GM18907 (cell line): ENCODE measurements at regions not wholly inside any gene's neighbourhood (a gene's known extent, or its start where the extent isn't known, plus 50 kb on each side); places are given as distances from the start of the nearest gene placed in this dataset.

ENCODE experiments used
- ATAC-seq: cut with Tn5 transposase; IDR thresholded peaks from one replicate; pipeline ENCODE4 v1.9.1; 2021; ENCODE audit warnings: mild to moderate bottlenecking, moderate library complexity; ENCODE audit not compliant: unreplicated experiment

DNA sequence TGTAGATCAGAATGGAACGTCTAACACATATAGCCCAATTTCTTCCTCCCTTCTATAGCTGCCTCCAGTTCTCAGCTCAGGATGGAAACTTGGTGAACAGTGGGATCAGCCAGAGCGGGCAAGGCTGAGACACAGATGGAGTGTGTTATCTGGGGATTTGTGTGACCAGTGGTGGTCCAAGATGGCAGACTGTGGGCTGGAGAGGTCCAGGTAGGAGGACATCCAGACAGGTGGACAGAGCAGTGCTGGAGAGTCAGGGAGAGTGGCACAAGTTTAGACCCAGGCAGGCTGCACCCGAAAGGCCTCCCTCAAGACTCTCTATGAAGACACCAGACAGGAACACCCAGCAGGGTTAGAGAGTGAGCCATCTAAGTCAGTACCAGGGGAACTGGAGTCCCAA lies 116.1 kb upstream of the CPSF6 start:
- ATAC-seq: no peak

DNA sequence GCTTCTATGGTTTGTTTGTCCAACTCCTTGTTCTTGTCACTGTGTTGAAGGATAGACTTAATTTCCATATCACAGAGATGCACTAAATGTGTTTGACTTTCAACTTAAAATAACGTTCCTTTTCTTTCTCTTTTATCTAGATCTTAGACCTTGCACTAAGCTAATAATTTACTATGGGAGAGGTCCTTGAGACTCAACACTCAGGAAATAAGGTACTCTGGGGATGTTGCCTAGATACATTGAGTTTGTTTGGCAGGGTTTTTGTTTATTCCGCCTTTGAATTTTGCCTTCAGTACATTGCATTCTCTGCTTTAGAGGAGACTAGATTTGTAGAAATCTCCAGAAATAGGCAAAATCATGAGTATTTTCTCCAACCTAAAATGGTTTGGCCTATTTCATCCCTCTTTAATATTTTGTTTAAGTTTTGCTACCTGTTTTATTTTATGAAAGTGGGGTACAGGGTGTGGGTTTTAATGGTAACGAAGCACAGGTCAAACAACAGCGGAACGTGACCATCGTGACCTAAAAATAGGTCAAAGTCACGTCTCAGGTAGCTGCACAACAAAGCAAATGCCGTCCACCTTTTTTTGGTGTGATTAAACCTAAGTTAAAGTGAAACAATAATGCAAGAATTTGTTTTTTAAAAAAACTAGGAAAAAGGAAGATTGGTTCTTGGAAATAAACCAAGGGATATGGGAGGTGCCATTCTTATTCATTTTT lies 115.3 kb upstream of the CPSF6 start:
- no peak for ATAC-seq

DNA sequence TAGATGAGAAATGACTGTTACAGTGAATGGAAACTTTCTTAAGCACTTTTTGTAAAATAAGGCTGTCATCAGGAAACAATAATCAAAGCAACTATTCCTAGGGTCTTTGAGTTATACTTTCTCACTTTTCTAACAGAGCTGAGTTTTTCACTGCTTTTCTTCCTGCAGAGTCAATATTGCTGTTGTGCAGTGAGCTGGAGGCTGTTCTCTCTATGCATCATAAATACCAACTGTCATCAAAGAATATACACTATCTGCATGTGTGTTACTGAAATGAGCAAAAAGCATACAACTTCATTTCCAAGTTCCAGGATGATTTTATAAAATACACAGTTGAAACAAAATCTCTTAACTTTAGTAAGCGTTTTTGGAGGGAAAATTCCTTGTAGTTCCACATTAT lies 110.4 kb upstream of the CPSF6 start:
- ATAC-seq: no peak

DNA sequence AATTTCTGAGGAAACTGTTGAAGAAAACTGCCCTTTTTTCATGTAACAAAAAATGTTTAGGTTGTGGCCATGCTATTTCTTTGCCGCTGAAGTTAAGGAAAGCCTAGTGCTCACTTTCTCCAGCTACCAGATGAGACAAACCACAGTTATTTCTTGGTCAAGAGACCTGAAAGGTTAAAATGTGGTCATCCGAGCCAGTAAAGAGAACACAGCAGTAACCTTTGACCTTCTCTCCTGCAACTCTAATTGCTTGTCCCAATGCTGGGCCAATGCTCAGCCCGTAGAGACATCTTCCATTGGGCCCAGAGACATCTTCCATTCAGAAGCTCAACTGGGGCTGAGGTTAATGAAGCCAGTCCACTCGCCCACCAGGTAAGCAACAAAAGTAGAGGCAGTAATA lies 109.8 kb upstream of the CPSF6 start:
- ATAC-seq: no peak

DNA sequence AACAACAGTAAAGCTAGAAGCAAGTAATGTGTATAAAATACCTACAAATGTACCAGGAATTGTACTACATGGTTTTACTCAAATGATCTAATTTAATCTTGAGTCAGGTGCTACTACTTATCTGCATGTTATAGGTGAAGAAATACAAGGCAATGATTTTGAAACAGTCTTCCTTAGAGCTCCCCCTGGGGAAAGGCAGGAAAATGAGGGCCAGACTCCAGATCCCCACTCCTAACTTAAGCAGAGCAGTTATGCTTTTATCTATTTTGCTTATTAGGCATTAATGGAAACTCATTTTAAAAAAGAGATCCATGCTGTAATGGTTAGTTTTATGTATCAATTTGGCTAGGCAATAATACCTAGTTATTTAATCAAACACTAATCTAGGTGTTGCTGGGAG lies 109.3 kb upstream of the CPSF6 start:
- no peak for ATAC-seq

DNA sequence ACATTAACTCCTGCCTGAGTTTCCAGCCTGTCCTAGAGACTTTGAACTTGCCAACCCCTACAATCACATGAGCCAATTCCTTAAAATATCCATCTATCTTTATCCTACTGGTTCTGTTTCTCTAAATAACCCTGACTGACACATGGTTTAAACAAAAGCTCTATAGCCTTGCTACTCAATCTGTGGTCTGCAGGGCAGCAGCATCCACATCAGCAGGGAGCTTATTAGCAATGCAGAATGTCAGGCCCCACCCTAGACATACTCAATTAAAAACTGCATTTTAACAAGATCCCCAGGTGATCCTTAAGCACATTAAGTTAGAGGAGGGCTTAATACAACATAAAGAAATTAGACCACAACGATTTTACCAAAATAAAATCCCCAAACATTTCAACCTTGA lies 108.3 kb upstream of the CPSF6 start:
- ATAC-seq: no peak

DNA sequence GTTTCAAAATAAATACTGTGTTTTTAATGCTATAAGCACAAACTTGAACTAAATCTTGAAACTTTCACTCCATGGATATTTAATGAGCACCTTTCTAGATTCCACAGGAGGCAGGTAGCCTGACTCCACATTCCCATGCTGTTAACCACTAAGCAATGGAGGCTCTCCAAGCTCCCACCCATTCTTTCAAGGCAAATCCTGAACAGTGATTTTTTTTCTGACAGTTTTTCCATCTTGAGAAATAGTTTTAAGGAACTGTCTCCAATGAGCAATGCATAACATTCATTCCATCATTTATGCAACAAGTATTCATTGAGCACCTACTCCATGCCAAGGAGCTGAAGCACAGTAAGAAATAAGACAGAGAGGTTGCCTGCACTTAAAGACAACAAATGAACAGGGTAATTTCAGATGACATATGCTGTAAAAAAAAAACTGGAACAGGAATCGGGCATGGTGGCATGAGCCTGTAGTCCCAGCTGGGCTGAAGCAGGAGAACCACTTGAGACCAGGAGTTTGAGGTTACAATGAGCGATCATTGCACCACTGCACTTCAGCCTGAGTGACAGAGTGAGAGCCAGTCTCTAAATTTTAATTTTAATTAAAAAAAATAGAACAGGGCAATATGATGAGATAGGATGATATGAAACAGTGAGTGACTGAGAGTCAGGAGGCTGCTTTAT lies 102.3 kb upstream of the CPSF6 start:
- ATAC-seq: no peak

DNA sequence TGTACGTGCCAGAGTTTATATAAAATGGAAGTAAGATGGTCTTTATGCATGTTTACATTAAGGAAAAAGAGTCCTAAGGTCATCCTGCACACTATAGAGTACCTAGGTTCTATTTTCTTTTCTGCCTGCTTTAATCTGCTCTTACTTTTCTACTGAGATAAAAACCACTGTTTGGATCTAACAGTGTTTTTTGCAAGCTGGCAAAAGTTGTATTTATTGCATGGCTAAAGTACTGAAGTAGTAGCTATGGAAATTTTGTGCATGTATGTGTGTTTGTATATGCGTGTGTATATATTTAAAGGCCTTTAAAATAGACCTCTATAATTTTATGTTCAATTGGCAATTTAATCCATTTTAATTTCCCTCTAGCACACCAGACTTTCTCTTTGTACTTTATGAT lies 98.3 kb upstream of the CPSF6 start:
- ATAC-seq: no peak

DNA sequence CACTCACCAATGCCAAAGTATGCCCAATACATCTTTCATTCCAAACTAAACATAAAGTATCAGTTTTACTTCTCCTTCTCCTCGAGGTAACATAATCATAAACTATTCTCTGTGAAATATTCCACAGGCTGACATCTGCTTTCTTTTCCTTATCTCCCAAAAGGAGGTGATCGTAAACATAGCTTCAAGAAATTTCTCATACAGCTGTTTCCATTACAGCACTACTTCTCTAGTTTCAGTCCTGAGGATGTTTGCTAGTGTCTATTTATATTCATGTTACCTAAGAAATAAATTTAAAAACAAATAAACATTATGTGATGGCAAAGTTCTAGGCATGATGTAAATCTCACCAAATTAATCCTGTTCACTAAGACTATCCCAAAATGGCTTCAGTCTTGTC lies 90.1 kb upstream of the CPSF6 start:
- no peak for ATAC-seq

DNA sequence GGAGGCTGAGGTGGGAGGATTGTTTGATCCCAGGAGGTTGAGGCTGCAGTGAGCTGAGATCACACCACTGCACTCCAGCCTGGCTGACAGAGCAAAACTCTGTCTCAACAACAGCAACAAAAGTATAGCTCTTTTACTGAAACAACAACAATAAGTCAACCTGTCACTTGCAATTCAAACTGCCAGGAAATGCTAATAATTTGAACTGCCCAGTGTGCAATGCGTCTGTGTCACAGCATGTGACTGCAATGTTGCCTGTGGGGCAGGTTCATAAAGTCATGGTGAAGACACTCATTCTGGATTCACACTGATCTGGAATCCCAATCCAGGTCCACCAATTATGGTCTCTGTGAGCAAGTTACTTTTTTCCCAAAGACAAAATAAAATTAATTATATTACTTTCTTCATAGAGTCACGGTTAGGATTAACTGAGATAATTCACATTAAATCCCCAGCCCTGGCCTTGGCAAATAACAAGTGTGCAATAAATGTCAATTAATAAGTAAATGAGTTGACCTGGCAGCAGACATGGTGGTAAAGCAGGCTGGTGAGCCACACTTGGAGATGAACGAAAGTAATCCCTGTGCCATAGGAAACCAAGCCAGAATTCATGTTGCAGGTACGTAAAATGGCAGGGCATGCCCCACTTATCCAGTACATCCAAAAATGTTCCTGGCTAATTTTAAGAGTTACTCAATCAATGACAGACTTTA lies 89.1 kb upstream of the CPSF6 start:
- no peak for ATAC-seq

DNA sequence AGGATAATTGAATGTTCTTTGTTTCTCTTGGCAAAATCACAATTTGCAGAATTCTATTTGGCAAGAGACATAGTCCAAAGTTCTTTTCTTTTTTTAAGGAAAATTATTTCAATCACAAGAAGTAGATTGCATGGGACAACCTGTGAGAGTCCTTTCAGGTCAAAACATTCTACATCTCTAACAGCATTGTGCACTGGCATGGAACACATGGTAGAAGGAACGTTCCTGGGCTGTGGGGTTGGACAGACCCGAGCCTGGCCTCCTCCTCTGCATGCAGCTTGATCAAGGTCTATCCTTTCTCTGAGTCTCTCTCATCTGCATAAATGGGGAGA lies 88.6 kb upstream of the CPSF6 start:
- ATAC-seq: no peak

DNA sequence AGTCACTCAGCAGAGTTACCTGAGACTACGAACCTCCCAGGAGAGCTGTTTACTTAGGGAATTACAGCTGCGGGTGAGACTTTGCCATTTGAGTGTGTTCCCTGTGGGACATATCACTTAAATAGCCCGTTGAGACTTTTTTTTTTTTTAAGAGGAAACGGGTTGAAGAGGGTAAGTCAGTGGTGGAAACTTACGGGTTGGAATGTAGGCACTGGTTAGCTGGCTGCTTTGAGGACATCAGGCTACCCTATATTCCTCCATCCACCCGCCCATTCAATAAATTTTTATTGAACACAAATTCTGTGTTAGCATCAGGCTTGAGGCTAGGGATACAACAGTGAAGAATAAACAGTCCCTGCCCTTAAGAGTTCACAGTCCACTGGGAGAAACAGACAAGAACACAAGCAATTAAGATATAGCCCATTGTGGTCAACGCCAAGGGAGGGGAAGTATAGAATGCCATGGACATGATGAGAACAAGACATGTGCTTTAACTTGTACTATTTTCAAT lies 88.1 kb upstream of the CPSF6 start:
- ATAC-seq: no peak

DNA sequence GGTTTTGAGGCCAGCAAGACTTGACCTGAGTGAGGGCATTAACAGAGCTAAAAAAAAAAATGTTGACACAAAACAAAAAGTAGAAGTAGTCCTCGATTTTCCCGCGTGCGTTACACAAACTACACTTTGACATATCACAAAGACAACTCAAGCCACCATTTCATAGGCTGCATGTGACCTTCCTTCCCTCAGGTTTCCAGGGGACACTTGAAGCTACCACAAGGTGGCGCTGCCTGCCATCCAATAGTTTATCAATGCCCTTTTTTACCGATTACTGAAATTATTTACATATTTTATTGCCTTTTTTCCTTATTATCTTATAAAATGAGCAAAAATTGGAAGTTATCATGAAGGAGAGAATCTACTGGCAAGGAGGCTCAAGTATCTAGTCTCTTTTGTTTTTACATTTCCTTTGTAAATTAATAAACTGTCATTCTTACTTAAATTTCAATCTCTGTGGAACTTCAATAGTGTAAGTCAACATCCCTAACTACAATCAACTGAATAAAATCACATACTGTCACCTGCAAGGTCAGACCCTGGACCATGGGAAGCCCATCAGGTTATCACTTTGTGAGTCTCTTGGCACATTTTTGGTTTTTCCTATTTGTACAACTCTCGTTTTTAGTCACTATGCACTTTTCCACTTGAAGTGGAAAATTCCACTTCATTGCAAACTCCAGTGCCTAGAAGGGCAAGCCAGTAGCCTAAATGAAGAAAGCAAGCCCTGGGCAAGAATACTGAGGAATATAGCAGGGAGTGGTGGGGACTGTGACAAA lies 84.6 kb upstream of the CPSF6 start:
- ATAC-seq: peak; percentile 62

DNA sequence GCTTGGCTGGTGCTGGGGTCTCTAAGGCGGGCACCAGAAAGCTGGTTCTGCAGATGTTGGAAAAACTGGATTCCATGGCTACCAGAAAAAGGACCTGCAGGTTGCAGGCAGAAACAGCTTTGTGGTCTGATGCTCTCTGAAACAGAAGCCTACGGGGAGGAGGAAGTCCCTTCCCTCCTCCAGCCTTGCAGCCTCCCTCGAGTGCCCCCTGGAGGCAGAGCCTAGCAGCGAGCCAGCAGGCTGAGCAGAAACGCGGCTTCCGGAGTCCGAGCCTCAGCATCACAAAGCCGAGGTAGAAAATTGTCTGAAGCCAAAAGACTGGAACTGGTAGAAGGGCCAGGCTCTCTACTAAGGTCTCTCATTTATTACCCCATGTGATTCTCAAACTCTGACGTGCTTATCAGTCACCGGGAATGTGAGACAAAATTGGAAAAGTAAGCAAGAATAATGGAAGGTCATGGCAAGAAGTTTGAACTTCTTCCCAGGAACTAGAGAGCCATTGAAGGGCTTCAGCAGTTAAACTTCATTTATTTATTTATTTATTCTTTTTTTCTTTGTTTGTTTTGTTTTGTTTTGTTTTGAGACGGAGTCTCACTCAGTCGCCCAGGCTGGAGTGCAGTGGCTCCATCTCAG lies 82.2 kb upstream of the CPSF6 start:
- peak; percentile 93 for ATAC-seq

DNA sequence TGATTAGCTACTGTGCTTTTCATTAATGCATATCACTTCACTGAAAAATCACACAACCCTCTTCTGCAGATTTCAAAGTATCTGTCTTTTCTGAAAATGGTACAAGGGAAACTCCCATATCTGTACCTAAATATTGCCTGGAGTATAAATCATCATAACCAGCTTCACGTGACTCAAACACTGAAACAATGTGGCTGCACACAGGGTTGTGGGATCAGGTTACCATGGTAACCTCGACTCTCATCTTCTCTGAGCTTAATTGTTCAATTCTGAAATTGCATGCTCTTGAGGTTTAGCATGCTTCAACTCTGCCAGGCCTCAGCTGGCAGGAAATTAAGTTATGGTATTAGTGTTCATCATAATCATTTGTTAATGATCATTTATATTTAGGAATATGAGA lies 77.5 kb upstream of the CPSF6 start:
- ATAC-seq: peak; percentile 83

DNA sequence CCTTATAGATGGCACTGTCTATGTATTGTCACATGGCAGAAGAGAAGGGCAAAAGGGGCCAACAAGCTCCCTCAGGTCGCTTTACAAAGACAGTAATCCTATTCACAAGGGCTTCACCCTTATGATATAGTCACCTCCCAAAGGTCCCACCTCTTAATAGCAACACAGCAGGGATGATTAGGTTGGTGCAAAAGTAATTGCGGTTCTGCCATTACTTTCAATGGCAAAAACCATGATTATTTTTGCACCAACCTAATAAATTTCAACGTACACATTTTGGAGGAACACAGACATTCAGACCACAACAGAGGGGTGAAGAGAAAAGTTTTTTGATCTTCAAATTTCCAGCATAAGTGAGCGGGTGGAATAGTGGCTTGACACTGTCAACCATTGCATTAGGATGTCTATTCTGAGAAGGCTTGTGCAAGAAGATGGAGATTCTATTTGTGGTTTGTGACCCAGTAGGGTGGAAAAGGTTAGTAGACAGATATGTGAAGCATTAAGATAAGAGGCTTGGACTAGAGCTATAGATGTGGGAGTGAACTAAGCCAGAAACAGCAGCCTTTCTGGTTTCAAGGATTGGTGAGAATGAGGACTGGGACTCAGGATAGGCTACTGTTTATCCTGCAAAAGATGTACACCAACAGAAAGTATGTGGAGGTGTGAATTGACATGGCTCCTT lies 75.5 kb upstream of the CPSF6 start:
- no peak for ATAC-seq

DNA sequence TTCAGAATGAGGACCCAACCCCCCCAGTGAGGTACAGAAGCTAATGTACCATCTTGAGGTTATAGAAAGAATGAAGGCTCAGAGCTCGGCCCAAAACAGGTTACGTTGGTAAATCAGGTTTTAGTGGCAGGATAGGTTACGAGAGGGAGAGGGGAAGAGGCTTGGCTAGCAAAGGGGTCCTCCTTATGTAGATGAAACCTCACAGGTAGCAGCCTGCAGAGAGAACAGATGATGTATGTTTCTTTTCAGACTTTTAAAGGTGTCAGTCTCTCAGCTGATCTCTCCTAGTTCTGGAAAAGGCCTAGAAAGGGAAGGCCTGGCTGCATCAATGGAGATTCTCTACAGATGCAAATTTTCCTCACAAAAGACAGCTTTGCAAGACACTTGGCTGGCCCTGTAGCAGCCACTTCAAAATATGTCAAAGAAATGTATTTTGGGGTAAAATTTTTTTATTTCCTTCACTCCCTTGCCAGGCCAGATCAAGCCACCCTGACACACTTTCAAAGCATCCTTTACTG lies 71.7 kb upstream of the CPSF6 start:
- no peak for ATAC-seq

DNA sequence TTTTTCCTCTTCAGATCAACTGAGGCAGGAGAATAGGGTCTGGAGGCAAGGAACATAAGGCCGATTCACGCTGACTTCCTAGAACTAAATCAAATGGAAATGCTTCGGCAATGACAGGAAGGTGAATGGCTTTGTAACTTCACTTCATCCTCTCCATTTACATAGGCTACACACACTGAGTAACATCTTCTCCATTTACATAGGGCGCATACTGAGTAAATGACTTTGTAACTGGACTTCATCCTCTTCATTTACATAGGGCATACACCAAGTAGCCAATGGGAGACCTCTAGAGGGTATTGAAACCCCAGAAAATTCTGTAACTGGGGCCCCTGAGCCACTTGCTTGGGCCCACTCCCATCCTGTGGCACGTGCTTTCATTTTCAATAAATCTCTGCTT lies 71.0 kb upstream of the CPSF6 start:
- no peak for ATAC-seq

DNA sequence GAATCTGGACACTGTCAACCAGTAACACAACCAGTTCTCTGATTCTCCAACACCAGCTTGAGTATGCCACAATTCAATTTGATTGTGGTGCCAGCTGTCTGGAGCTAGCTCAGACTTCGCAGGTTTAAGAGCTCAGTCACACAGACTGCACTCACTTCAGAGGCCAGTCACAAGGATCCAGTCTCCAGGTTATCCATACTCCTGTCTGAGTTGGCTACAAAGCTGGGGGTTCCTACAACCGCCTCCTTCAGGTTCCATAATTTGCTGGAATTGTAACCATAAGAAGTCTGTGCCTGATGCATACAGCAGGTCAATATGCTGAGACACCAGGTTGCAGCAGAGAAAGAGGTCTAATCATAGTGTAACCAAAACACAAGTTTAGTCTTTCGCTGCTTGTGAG lies 70.5 kb upstream of the CPSF6 start:
- ATAC-seq: no peak

DNA sequence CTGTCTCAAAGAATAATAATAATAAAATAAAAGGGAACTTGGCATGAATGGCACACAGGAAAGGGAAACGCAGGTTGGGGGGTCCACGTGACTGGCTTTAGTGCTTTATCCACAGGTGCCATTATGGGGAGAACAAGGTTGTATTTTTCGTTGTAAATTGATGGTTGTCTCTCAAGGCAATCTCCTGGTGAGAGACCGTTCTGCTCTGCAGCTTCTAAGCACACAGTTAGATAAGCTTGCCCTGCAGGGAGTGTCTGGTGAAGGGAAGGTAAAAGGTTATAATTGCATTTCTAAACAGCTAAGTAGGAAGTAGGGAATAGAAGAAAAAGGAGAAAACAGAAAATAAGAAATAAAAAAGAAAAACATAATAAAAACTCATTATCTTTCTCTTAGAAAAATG lies 69.1 kb upstream of the CPSF6 start:
- ATAC-seq: no peak
